Fibroblast of lung (primary cell): ENCODE measurements at regions not wholly inside any gene's neighbourhood (a gene's known extent, or its start where the extent isn't known, plus 50 kb on each side); places are given as distances from the start of the nearest gene placed in this dataset.

ENCODE experiments used
- DNase-seq, 2 donors: peaks; one replicate each; pipeline versions ENCODE4 v3.0.0 to v3.0.0-alpha.2; 2010; ENCODE audit warnings: low read depth in 2 of 2
- H2AFZ ChIP-seq: 2 replicates; pipeline ENCODE4 v1.5.1; 2012; ENCODE audit warnings: low read length, control low read depth, inconsistent platforms
- H3K27ac ChIP-seq: 2 replicates; pipeline ENCODE4 v1.5.1; 2011; ENCODE audit warnings: low read length, control low read depth; ENCODE audit not compliant: insufficient read depth
- H3K27me3 ChIP-seq: 2 replicates; pipeline ENCODE4 v1.5.1; 2011; ENCODE audit warnings: mild to moderate bottlenecking, low read length; ENCODE audit not compliant: control insufficient read depth, insufficient read depth
- H3K36me3 ChIP-seq: 2 replicates; pipeline ENCODE4 v1.5.1; 2011; ENCODE audit warnings: low read length; ENCODE audit not compliant: control insufficient read depth, insufficient read depth
- H3K4me1 ChIP-seq: 2 replicates; pipeline ENCODE4 v1.5.1; 2011; ENCODE audit warnings: low read length; ENCODE audit not compliant: control insufficient read depth, insufficient read depth; ENCODE audit errors: extremely low read depth
- H3K4me2 ChIP-seq: 2 replicates; pipeline ENCODE4 v1.5.1; 2011; ENCODE audit warnings: low read length, control low read depth; ENCODE audit not compliant: insufficient read depth; ENCODE audit errors: extremely low read depth
- H3K4me3 ChIP-seq, 4 experiments: fragments of 200-600 bp in 1 of 4; sonication (generic) in 1 of 4; replicated peaks in 1 of 4; 2 replicates each; pipeline ENCODE4 v1.5.1; 2011 to 2016; ENCODE audit warnings: low read length in 4 of 4, low read depth in 3 of 4, mild to moderate bottlenecking in 3 of 4, control low read depth in 2 of 4, inconsistent platforms in 1 of 4, mixed read lengths in 1 of 4; ENCODE audit not compliant: insufficient read depth in 1 of 4; ENCODE audit errors: control extremely low read depth in 1 of 4
- H3K79me2 ChIP-seq: 2 replicates; pipeline ENCODE4 v1.5.1; 2012; ENCODE audit warnings: mild to moderate bottlenecking, low read length, inconsistent platforms; ENCODE audit not compliant: control insufficient read depth, insufficient read depth
- H3K9ac ChIP-seq: 2 replicates; pipeline ENCODE4 v1.5.1; 2011; ENCODE audit warnings: mild to moderate bottlenecking, low read length, control low read depth; ENCODE audit not compliant: insufficient read depth
- H3K9me3 ChIP-seq: 2 replicates; pipeline ENCODE4 v1.5.1; 2012; ENCODE audit warnings: low read depth, low read length; ENCODE audit not compliant: control insufficient read depth, insufficient read depth
- H4K20me1 ChIP-seq: 2 replicates; pipeline ENCODE4 v1.5.1; 2011; ENCODE audit warnings: low read length; ENCODE audit not compliant: control insufficient read depth, insufficient read depth; ENCODE audit errors: extremely low read depth
- EZH2 ChIP-seq: IDR thresholded peaks from 2 replicates; pipeline ENCODE4 v1.5.1; 2012; ENCODE audit warnings: low read length, control low read depth, mild to moderate bottlenecking; ENCODE audit errors: missing control alignments
- TF ChIP-seq, protein P1 (sequence below), 2 donors: IDR thresholded peaks in 1 of 2; conservative IDR thresholded peaks in 1 of 2; 1 replicate in 1 of 2; 2 replicates in 1 of 2; pipeline ENCODE4 v1.5.1; 2011 to 2012; ENCODE audit warnings: low read length in 2 of 2, control low read depth in 1 of 2, inconsistent platforms in 1 of 2, low read depth in 1 of 2, mild to moderate bottlenecking in 1 of 2

DNA sequence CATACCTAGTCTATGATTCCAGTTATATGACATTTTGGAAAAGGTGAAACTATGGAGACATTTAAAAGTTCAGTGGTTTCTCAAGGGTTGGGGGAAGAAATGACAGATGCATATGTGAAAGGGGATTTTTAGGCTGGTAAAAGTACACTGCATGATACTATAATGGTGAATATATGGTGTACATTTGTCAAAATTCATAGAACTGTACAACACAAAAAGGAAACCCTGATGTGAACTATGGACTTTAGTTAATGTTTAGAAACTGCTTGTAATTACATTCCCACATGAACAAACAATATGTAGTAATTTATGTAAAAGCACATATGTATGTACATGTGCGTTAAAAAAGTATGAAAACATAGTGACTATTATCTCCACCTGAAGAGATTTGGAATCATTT lies 907.3 kb upstream of the CITED2 start:
- no peak overlapping the region for H3K4me2 ChIP-seq
- H3K9ac ChIP-seq = no peak overlapping the region
- H3K9me3 ChIP-seq = no peaks in the 10 kb centered on the region
- H3K27me3 ChIP-seq = no peaks in the 10 kb centered on the region
- no peak for DNase-seq
- no peaks in the 10 kb centered on the region for H3K79me2 ChIP-seq
- no peaks in the 10 kb centered on the region for H3K36me3 ChIP-seq
- H3K27ac ChIP-seq = no peak overlapping the region
- no peak overlapping the region for H2AFZ ChIP-seq
- no peaks in the 10 kb centered on the region for H3K4me1 ChIP-seq
- H3K4me3 ChIP-seq = no peak overlapping the region
- H4K20me1 ChIP-seq = no peaks in the 10 kb centered on the region
- TF ChIP-seq, protein P1, sequence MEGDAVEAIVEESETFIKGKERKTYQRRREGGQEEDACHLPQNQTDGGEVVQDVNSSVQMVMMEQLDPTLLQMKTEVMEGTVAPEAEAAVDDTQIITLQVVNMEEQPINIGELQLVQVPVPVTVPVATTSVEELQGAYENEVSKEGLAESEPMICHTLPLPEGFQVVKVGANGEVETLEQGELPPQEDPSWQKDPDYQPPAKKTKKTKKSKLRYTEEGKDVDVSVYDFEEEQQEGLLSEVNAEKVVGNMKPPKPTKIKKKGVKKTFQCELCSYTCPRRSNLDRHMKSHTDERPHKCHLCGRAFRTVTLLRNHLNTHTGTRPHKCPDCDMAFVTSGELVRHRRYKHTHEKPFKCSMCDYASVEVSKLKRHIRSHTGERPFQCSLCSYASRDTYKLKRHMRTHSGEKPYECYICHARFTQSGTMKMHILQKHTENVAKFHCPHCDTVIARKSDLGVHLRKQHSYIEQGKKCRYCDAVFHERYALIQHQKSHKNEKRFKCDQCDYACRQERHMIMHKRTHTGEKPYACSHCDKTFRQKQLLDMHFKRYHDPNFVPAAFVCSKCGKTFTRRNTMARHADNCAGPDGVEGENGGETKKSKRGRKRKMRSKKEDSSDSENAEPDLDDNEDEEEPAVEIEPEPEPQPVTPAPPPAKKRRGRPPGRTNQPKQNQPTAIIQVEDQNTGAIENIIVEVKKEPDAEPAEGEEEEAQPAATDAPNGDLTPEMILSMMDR (conservative IDR thresholded peaks at IDR 0.05 in 1 of 2, IDR thresholded peaks at IDR 0.05 in 1 of 2; ENCODE audit: low read depth in 1 of 2, low read length in 2 of 2) = no peak
- TF ChIP-seq EZH2 = no peak

DNA sequence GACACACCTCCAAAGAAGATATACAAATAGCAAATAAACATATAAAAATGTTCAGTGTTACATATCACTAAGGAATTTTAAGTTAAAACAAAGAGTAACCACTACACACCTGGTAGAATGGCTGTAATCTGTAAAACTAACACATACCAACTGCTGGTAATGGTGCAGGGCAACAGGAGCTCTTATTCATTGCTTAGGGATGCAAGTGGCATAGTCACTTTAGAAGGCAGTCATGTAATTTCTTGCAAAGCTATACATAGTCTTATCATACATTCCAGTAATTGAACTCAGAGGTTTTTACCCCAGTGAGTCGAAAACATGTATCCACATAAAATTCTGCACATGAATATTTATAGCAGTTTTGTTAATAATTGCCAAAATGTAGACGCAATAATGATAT lies 906.8 kb upstream of the CITED2 start:
- TF ChIP-seq EZH2 = no peak
- TF ChIP-seq, protein P1 (conservative IDR thresholded peaks at IDR 0.05 in 1 of 2, IDR thresholded peaks at IDR 0.05 in 1 of 2; ENCODE audit: low read depth in 1 of 2, low read length in 2 of 2) = no peak
- Histone ChIP-seq H3K9me3 (no peaks in the 10 kb centered on the region), H3K79me2 (no peaks in the 10 kb centered on the region), H3K27me3 (no peaks in the 10 kb centered on the region), H2AFZ (no peak overlapping the region), H3K4me1 (no peaks in the 10 kb centered on the region), H4K20me1 (no peaks in the 10 kb centered on the region), H3K4me2 (no peak overlapping the region), H3K9ac (no peak overlapping the region), H3K36me3 (no peaks in the 10 kb centered on the region), H3K4me3 (no peak overlapping the region), H3K27ac (no peak overlapping the region)
- peak in 1 of 2 donors; percentile 61 for DNase-seq

DNA sequence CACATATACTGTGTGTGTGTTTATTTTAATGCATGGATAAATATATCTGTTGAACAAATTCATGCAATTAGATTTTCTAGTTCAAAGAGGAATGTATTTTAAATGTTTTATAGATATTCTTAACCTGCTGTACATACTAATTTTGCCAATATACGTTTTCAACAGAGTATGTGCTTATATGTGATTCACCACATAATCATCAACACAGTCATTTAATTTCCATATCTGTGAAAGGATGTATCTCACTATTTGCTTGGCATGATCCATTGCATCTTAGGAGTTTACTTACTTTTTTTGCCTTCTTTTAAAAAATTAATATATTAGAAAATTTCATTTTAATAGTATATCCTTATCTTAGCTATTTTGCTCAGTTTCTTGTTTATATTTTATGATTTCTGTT lies 902.3 kb upstream of the CITED2 start:
- no peak overlapping the region for H3K4me3 ChIP-seq
- no peaks in the 10 kb centered on the region for H3K4me1 ChIP-seq
- no peak overlapping the region for H3K9ac ChIP-seq
- no peaks in the 10 kb centered on the region for H4K20me1 ChIP-seq
- no peaks in the 10 kb centered on the region for H3K27me3 ChIP-seq
- H3K36me3 ChIP-seq = no peaks in the 10 kb centered on the region
- no peak overlapping the region for H3K27ac ChIP-seq
- DNase-seq = peak in 1 of 2 donors; percentile 10
- no peaks in the 10 kb centered on the region for H3K9me3 ChIP-seq
- H3K4me2 ChIP-seq = no peak overlapping the region
- TF ChIP-seq, protein P1 (conservative IDR thresholded peaks at IDR 0.05 in 1 of 2, IDR thresholded peaks at IDR 0.05 in 1 of 2; ENCODE audit: low read depth in 1 of 2, low read length in 2 of 2) = no peak
- no peak for TF ChIP-seq EZH2
- no peaks in the 10 kb centered on the region for H3K79me2 ChIP-seq
- no peak overlapping the region for H2AFZ ChIP-seq
